ENCODE measurements at regions not wholly inside any gene's neighbourhood (a gene's known extent, or its start where the extent isn't known, plus 50 kb on each side); places are given as distances from the start of the nearest gene placed in this dataset.

DNA sequence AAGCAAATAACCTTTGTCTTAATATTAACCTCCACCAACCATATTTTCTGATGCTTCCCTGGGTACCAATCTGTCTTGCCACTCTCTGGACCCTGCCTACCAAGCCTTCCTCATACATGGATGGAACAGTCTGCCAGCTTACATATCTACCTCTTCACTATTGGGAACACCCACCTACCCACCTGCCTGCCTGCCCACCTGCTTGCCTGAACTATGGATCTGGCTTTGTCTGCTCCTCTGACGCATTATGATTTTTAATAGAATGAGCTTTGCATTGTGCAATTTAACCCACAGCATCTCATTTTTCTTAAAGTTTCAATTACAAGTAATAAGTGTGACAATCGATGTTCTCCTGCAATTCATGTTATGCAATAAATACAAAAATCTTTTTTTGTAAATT lies 137.9 kb upstream of the LSM8 start:
- Histone ChIP-seq H3K27ac (ENCODE audit: low read depth in 1 of 2, low read length in 1 of 2) (no peak overlapping the region), H3K27me3 (ENCODE audit: control insufficient read depth in 3 of 3, insufficient read depth in 3 of 3, low read length in 2 of 3) (no peaks in the 10 kb centered on the region), H3K9me3 (ENCODE audit: control insufficient read depth in 4 of 4, insufficient read depth in 3 of 4, low read length in 3 of 4) (no peaks in the 10 kb centered on the region), H3K4me3 (no peak overlapping the region), H3K36me3 (ENCODE audit: control insufficient read depth in 4 of 4, insufficient read depth in 4 of 4, low read length in 4 of 4) (no peaks in the 10 kb centered on the region), H3K9ac (ENCODE audit: insufficient read depth in 1 of 2, low read length in 2 of 2) (no peak overlapping the region), H3K4me1 (ENCODE audit: control insufficient read depth in 5 of 5, insufficient read depth in 5 of 5, low read length in 5 of 5) (no peaks in the 10 kb centered on the region)
- TF ChIP-seq, protein P1, sequence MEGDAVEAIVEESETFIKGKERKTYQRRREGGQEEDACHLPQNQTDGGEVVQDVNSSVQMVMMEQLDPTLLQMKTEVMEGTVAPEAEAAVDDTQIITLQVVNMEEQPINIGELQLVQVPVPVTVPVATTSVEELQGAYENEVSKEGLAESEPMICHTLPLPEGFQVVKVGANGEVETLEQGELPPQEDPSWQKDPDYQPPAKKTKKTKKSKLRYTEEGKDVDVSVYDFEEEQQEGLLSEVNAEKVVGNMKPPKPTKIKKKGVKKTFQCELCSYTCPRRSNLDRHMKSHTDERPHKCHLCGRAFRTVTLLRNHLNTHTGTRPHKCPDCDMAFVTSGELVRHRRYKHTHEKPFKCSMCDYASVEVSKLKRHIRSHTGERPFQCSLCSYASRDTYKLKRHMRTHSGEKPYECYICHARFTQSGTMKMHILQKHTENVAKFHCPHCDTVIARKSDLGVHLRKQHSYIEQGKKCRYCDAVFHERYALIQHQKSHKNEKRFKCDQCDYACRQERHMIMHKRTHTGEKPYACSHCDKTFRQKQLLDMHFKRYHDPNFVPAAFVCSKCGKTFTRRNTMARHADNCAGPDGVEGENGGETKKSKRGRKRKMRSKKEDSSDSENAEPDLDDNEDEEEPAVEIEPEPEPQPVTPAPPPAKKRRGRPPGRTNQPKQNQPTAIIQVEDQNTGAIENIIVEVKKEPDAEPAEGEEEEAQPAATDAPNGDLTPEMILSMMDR (IDR thresholded peaks at IDR 0.05; ENCODE audit: control extremely low read depth, extremely low read depth): no peak
- ATAC-seq (ENCODE audit: insufficient read depth, low FRiP score): no peak
- 93 to 94% methylated on average over 2 of the region's 2 CpGs for WGBS, 2 donors
- no peak for DNase-seq

DNA sequence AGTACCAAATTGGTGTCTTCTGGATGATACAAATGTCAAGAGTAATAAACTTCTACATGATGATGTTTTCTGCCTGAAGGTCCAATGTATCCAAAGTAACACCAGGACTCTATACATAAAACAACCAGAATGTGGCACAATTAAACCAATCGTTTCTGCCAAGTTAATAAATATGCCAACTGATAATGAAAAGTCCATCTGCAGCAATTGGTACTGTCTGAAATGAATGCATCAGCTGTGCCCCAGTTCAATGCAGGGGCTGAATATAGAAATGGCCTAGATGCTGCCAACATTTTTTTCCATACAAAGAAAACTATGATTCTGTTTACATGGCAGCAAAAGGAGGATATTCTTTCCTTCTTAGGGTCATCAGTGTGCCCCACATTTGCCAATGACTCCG lies 137.2 kb upstream of the LSM8 start:
- H3K27ac ChIP-seq (ENCODE audit: low read depth in 1 of 2, low read length in 1 of 2): no peak overlapping the region
- TF ChIP-seq, protein P1 (IDR thresholded peaks at IDR 0.05; ENCODE audit: control extremely low read depth, extremely low read depth): no peak
- no peak overlapping the region for H3K4me3 ChIP-seq
- H3K27me3 ChIP-seq (ENCODE audit: control insufficient read depth in 3 of 3, insufficient read depth in 3 of 3, low read length in 2 of 3): no peaks in the 10 kb centered on the region
- no peaks in the 10 kb centered on the region for H3K4me1 ChIP-seq (ENCODE audit: control insufficient read depth in 5 of 5, insufficient read depth in 5 of 5, low read length in 5 of 5)
- H3K36me3 ChIP-seq (ENCODE audit: control insufficient read depth in 4 of 4, insufficient read depth in 4 of 4, low read length in 4 of 4): no peaks in the 10 kb centered on the region
- no peak overlapping the region for H3K9ac ChIP-seq (ENCODE audit: insufficient read depth in 1 of 2, low read length in 2 of 2)
- 84 to 90% methylated on average over 2 of the region's 2 CpGs for WGBS, 2 donors
- ATAC-seq (ENCODE audit: insufficient read depth, low FRiP score): no peak
- no peaks in the 10 kb centered on the region for H3K9me3 ChIP-seq (ENCODE audit: control insufficient read depth in 4 of 4, insufficient read depth in 3 of 4, low read length in 3 of 4)
- no peak for DNase-seq

DNA sequence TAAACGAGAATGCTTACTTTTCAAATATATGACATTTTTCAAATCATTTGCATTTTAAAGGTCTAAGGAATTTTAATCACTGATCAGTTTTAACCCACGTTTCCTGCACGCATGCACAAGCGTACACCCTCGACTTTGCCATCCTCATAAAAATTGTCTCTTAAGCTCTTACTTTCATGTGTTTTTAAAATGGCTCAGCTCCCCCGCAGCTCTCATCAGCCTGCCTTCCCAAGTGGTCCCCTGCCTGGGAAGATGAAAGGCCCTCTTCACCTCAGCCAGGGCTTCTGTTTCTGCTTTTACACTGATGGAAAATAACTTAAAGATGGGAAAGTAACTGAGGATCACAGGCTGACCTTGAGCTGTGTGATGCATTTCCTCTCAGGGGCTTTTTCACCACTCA lies 131.6 kb upstream of the LSM8 start:
- TF ChIP-seq, protein P1 (IDR thresholded peaks at IDR 0.05; ENCODE audit: control extremely low read depth, extremely low read depth): no peak
- DNase-seq: no peak
- Histone ChIP-seq H3K9ac (ENCODE audit: insufficient read depth in 1 of 2, low read length in 2 of 2) (no peak overlapping the region), H3K9me3 (ENCODE audit: control insufficient read depth in 4 of 4, insufficient read depth in 3 of 4, low read length in 3 of 4) (no peaks in the 10 kb centered on the region), H3K27me3 (ENCODE audit: control insufficient read depth in 3 of 3, insufficient read depth in 3 of 3, low read length in 2 of 3) (no peaks in the 10 kb centered on the region), H3K27ac (ENCODE audit: low read depth in 1 of 2, low read length in 1 of 2) (no peak overlapping the region), H3K4me3 (no peak overlapping the region), H3K4me1 (ENCODE audit: control insufficient read depth in 5 of 5, insufficient read depth in 5 of 5, low read length in 5 of 5) (no peaks in the 10 kb centered on the region), H3K36me3 (ENCODE audit: control insufficient read depth in 4 of 4, insufficient read depth in 4 of 4, low read length in 4 of 4) (no peaks in the 10 kb centered on the region)
- no peak for ATAC-seq (ENCODE audit: insufficient read depth, low FRiP score)
- 72 to 80% methylated on average over 6 of the region's 6 CpGs for WGBS, 2 donors

DNA sequence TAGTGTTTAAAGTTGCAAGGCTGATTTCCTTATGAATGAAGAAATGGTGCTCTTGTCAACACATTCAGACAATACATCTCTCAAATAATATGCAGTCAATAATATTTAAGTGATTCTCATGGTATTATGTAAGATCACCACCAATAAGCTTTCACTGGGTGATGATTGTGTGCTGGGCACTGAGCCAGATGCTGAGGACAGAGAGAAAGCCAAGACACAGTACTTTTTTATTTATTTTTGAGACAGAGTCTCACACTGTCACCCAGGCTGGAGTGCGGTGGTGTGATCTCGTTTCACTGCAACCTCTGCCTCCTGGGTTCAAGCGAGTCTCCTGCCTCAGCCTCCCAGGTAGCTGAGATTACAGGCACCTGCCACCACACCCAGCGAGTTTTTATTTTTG lies 130.6 kb upstream of the LSM8 start:
- Histone ChIP-seq H3K9ac (ENCODE audit: insufficient read depth in 1 of 2, low read length in 2 of 2) (no peak overlapping the region), H3K27me3 (ENCODE audit: control insufficient read depth in 3 of 3, insufficient read depth in 3 of 3, low read length in 2 of 3) (no peaks in the 10 kb centered on the region), H3K4me3 (no peak overlapping the region), H3K27ac (ENCODE audit: low read depth in 1 of 2, low read length in 1 of 2) (no peak overlapping the region), H3K4me1 (ENCODE audit: control insufficient read depth in 5 of 5, insufficient read depth in 5 of 5, low read length in 5 of 5) (no peaks in the 10 kb centered on the region), H3K36me3 (ENCODE audit: control insufficient read depth in 4 of 4, insufficient read depth in 4 of 4, low read length in 4 of 4) (no peaks in the 10 kb centered on the region), H3K9me3 (ENCODE audit: control insufficient read depth in 4 of 4, insufficient read depth in 3 of 4, low read length in 3 of 4) (no peaks in the 10 kb centered on the region)
- 82 to 90% methylated on average over 4 of the region's 4 CpGs for WGBS, 2 donors
- no peak for DNase-seq
- TF ChIP-seq, protein P1 (IDR thresholded peaks at IDR 0.05; ENCODE audit: control extremely low read depth, extremely low read depth): no peak
- ATAC-seq (ENCODE audit: insufficient read depth, low FRiP score): no peak

Measured in lung (tissue), 11 donors.